ENCODE measurements at regions not wholly inside any gene's neighbourhood (a gene's known extent, or its start where the extent isn't known, plus 50 kb on each side); places are given as distances from the start of the nearest gene placed in this dataset.

DNA sequence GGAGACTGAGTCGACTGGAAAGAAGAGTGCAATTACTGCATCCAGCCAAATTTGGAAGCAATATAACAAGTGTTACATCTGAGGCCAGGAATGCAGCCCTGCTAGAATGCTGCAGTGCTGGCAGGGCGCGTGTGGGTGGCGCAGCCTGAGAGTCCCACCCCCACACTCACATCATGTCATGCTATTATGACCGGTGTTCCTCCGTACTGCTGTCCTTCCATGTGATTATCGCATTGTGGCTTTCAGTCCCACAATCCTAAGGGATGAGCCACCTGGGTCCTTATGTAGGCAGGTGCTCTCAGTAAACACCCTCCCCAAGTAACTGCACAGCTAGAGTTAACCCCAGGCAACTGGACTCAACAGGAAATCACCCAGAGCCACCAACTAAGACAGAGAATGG is 122.6 kb upstream of the CPEB2 start:
- TF ChIP-seq, protein P1, sequence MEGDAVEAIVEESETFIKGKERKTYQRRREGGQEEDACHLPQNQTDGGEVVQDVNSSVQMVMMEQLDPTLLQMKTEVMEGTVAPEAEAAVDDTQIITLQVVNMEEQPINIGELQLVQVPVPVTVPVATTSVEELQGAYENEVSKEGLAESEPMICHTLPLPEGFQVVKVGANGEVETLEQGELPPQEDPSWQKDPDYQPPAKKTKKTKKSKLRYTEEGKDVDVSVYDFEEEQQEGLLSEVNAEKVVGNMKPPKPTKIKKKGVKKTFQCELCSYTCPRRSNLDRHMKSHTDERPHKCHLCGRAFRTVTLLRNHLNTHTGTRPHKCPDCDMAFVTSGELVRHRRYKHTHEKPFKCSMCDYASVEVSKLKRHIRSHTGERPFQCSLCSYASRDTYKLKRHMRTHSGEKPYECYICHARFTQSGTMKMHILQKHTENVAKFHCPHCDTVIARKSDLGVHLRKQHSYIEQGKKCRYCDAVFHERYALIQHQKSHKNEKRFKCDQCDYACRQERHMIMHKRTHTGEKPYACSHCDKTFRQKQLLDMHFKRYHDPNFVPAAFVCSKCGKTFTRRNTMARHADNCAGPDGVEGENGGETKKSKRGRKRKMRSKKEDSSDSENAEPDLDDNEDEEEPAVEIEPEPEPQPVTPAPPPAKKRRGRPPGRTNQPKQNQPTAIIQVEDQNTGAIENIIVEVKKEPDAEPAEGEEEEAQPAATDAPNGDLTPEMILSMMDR (IDR thresholded peaks at IDR 0.05), result no peak
- TF ChIP-seq POLR2AphosphoS5 (IDR thresholded peaks at IDR 0.05) (peak in 1 of 2 donors; percentile 28), EP300 (IDR thresholded peaks at IDR 0.05) (no peak)

All from esophagus muscularis mucosa (tissue), 4 donors.